ENCODE measurements at regions not wholly inside any gene's neighbourhood (a gene's known extent, or its start where the extent isn't known, plus 50 kb on each side); places are given as distances from the start of the nearest gene placed in this dataset.

DNA sequence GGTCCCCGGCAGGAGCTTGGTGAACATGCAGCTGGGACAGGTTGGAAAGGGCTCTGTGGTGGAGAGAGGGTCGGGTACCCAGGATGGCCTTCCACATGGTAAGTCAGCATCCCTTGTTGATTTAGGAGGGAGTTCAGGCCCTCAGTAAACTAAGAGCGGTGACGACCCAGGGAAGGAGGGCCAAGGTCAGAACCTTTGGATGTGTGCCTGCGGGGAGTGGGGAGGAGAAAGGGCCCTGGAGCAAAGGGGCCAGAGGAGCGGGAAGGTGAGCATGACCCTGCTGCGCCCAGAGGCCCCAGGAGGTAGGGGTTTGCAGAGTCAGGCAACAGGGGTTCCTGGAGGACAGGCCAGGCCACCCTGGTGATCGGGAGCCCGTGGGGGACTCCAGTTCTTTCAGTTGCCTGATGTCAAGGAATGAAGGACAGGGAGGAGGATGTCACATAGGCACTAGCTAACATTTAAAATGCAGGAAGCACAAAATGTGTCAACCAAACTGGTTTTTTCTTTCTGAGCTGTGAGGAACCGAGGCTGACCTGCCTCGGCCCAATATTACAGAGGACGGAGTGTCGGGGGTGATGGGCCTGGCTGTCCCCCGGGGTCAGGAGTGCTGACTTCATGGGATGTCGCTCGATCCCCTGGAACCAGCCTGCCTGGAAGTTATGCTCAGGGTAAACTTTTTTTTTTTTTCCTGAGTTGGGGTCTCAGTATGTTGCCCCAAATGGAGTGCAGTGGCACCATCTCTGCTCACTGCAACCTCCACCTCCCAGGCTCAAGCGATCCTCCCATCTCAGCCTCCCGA lies 117.4 kb upstream of the SLC45A1 start (continued):
- TF ChIP-seq ZNF382 (CRISPR knock-in tag; IDR thresholded peaks at IDR 0.05; ENCODE audit: borderline replicate concordance): no peak
- TF ChIP-seq, protein P1, sequence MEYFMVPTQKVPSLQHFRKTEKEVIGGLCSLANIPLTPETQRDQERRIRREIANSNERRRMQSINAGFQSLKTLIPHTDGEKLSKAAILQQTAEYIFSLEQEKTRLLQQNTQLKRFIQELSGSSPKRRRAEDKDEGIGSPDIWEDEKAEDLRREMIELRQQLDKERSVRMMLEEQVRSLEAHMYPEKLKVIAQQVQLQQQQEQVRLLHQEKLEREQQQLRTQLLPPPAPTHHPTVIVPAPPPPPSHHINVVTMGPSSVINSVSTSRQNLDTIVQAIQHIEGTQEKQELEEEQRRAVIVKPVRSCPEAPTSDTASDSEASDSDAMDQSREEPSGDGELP (IDR thresholded peaks at IDR 0.05; ENCODE audit: borderline replicate concordance, low read depth): peak; percentile 64; the same call in 1 of the 2 replicates
- TF ChIP-seq MLLT10 (CRISPR knock-in tag; IDR thresholded peaks at IDR 0.05): no peak
- TF ChIP-seq, protein P2, sequence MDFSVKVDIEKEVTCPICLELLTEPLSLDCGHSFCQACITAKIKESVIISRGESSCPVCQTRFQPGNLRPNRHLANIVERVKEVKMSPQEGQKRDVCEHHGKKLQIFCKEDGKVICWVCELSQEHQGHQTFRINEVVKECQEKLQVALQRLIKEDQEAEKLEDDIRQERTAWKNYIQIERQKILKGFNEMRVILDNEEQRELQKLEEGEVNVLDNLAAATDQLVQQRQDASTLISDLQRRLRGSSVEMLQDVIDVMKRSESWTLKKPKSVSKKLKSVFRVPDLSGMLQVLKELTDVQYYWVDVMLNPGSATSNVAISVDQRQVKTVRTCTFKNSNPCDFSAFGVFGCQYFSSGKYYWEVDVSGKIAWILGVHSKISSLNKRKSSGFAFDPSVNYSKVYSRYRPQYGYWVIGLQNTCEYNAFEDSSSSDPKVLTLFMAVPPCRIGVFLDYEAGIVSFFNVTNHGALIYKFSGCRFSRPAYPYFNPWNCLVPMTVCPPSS (IDR thresholded peaks at IDR 0.05): no peak
- no peak for TF ChIP-seq TEAD2 (CRISPR knock-in tag; IDR thresholded peaks at IDR 0.05)
- TF ChIP-seq SMAD1 (CRISPR knock-in tag; IDR thresholded peaks at IDR 0.05; ENCODE audit: borderline replicate concordance, low read depth): no peak; the same call in 1 of the 2 replicates
- TF ChIP-seq, protein P3, sequence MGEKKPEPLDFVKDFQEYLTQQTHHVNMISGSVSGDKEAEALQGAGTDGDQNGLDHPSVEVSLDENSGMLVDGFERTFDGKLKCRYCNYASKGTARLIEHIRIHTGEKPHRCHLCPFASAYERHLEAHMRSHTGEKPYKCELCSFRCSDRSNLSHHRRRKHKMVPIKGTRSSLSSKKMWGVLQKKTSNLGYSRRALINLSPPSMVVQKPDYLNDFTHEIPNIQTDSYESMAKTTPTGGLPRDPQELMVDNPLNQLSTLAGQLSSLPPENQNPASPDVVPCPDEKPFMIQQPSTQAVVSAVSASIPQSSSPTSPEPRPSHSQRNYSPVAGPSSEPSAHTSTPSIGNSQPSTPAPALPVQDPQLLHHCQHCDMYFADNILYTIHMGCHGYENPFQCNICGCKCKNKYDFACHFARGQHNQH (CRISPR knock-in tag; IDR thresholded peaks at IDR 0.05): peak; percentile 39; the same call in 1 of the 2 replicates
- TF ChIP-seq PCBP2 (optimal IDR thresholded peaks at IDR 0.05; ENCODE audit: low read depth, low read length, poor library complexity, severe bottlenecking): no peak
- peak; percentile 84; the same call in 1 of the 2 replicates for TF ChIP-seq MEF2D (CRISPR knock-in tag; IDR thresholded peaks at IDR 0.05)
- TF ChIP-seq CC2D1A (CRISPR knock-in tag; IDR thresholded peaks at IDR 0.05): no peak
- TF ChIP-seq, protein P4, sequence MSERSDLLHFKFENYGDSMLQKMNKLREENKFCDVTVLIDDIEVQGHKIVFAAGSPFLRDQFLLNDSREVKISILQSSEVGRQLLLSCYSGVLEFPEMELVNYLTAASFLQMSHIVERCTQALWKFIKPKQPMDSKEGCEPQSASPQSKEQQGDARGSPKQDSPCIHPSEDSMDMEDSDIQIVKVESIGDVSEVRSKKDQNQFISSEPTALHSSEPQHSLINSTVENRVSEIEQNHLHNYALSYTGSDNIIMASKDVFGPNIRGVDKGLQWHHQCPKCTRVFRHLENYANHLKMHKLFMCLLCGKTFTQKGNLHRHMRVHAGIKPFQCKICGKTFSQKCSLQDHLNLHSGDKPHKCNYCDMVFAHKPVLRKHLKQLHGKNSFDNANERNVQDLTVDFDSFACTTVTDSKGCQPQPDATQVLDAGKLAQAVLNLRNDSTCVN (CRISPR knock-in tag; IDR thresholded peaks at IDR 0.05; ENCODE audit: borderline replicate concordance): no peak; the same call in 1 of the 2 replicates
- TF ChIP-seq, protein P5, sequence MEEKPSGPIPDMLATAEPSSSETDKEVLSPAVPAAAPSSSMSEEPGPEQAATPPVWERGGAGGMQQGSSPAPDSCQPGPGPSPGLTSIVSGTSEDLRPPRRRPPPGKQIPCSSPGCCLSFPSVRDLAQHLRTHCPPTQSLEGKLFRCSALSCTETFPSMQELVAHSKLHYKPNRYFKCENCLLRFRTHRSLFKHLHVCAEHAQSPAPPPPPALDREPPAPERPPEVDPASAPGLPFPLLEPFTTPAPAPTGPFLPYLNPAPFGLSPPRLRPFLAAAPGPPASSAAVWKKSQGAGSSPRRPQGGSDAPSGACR (CRISPR knock-in tag; IDR thresholded peaks at IDR 0.05): peak; percentile 84
- TF ChIP-seq, protein P6, sequence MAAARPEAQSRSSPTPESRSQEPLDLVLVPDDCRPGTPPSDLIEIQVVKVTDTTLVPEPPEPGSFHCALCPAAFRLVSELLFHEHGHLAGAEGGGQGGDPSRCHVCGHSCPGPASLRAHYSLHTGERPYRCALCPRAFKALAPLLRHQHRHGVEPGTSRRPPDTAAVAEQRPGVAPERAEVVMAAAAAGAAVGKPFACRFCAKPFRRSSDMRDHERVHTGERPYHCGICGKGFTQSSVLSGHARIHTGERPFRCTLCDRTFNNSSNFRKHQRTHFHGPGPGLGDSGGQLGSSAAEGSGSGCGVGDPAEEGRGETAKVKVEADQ (CRISPR knock-in tag; IDR thresholded peaks at IDR 0.05; ENCODE audit: borderline replicate concordance): no peak
- TF ChIP-seq REL (CRISPR knock-in tag; conservative IDR thresholded peaks at IDR 0.05): no peak
- TF ChIP-seq RELA (CRISPR knock-in tag; IDR thresholded peaks at IDR 0.05): no peak
- TF ChIP-seq KLF6 (CRISPR knock-in tag; IDR thresholded peaks at IDR 0.05): 0 out of 2 replicates have a peak, but pooled peaks have one; percentile 42
- TF ChIP-seq CEBPG (CRISPR knock-in tag; IDR thresholded peaks at IDR 0.05): peak; percentile 50; the same call in 1 of the 2 replicates
- no peak for TF ChIP-seq ZNF282 (IDR thresholded peaks at IDR 0.05; ENCODE audit: partially characterized antibody)
- no peak for TF ChIP-seq ZNF317 (CRISPR knock-in tag; IDR thresholded peaks at IDR 0.05)
- TF ChIP-seq, protein P7, sequence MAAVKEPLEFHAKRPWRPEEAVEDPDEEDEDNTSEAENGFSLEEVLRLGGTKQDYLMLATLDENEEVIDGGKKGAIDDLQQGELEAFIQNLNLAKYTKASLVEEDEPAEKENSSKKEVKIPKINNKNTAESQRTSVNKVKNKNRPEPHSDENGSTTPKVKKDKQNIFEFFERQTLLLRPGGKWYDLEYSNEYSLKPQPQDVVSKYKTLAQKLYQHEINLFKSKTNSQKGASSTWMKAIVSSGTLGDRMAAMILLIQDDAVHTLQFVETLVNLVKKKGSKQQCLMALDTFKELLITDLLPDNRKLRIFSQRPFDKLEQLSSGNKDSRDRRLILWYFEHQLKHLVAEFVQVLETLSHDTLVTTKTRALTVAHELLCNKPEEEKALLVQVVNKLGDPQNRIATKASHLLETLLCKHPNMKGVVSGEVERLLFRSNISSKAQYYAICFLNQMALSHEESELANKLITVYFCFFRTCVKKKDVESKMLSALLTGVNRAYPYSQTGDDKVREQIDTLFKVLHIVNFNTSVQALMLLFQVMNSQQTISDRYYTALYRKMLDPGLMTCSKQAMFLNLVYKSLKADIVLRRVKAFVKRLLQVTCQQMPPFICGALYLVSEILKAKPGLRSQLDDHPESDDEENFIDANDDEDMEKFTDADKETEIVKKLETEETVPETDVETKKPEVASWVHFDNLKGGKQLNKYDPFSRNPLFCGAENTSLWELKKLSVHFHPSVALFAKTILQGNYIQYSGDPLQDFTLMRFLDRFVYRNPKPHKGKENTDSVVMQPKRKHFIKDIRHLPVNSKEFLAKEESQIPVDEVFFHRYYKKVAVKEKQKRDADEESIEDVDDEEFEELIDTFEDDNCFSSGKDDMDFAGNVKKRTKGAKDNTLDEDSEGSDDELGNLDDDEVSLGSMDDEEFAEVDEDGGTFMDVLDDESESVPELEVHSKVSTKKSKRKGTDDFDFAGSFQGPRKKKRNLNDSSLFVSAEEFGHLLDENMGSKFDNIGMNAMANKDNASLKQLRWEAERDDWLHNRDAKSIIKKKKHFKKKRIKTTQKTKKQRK (IDR thresholded peaks at IDR 0.05; ENCODE audit: low read length): no peak
